Neural cell (in vitro differentiated cells): ENCODE measurements at regions not wholly inside any gene's neighbourhood (a gene's known extent, or its start where the extent isn't known, plus 50 kb on each side); places are given as distances from the start of the nearest gene placed in this dataset.

Experiments used
- H2AFZ ChIP-seq: fragments of 200-600, 300-800 bp; sonication (generic), shearing (Covaris generic); 2 replicates; pipeline ENCODE4 v1.6.0; 2014; ENCODE audit warnings: low read depth, mild to moderate bottlenecking, antibody characterized with exemption, low read length, moderate library complexity
- H3F3A ChIP-seq: fragments of 200-600 bp; shearing (Covaris generic); 2 replicates; pipeline ENCODE4 v1.6.1; 2016; ENCODE audit warnings: mild to moderate bottlenecking, moderate library complexity, mixed read lengths, antibody characterized with exemption, low read length; ENCODE audit not compliant: insufficient read depth, poor library complexity, severe bottlenecking
- H3K27ac ChIP-seq: fragments of 200-600, 300-800 bp; sonication (generic), shearing (Covaris generic); 2 replicates; pipeline ENCODE4 v1.5.1; 2014; ENCODE audit warnings: mild to moderate bottlenecking, low read length, moderate library complexity
- H3K27me3 ChIP-seq: fragments of 300-800, 200-600 bp; sonication (generic), shearing (Covaris generic); 2 replicates; pipeline ENCODE4 v1.6.0; 2014; ENCODE audit warnings: mild to moderate bottlenecking, low read depth, low read length, moderate library complexity; ENCODE audit not compliant: insufficient read depth
- H3K36me3 ChIP-seq: fragments of 300-800, 200-600 bp; sonication (generic), shearing (Covaris generic); 2 replicates; pipeline ENCODE4 v1.5.1; 2014; ENCODE audit warnings: mild to moderate bottlenecking, antibody characterized with exemption, low read length, moderate library complexity; ENCODE audit not compliant: insufficient read depth
- H3K4me2 ChIP-seq: fragments of 300-800, 200-600 bp; sonication (generic), shearing (Covaris generic); 2 replicates; pipeline ENCODE4 v1.6.0; 2014; ENCODE audit warnings: mild to moderate bottlenecking, low read length
- H3K4me3 ChIP-seq: fragments of 300-800, 200-600 bp; sonication (generic), shearing (Covaris generic); 2 replicates; pipeline ENCODE4 v1.5.1; 2014; ENCODE audit warnings: mild to moderate bottlenecking, low read length, moderate library complexity
- H3K79me2 ChIP-seq: fragments of 200-600 bp; shearing (Covaris generic); replicated peaks from 2 replicates; pipeline ENCODE4 v1.6.0; 2014; ENCODE audit warnings: mild to moderate bottlenecking, low read length, moderate library complexity; ENCODE audit not compliant: insufficient read depth
- H3K9ac ChIP-seq: fragments of 300-800, 200-600 bp; sonication (generic), shearing (Covaris generic); 2 replicates; pipeline ENCODE4 v1.6.1; 2016; ENCODE audit warnings: mild to moderate bottlenecking, low read length, mixed read lengths
- H3K9me2 ChIP-seq: fragments of 200-600 bp; shearing (Covaris generic); 2 replicates; pipeline ENCODE4 v1.6.1; 2016; ENCODE audit warnings: mild to moderate bottlenecking, low read length, mixed read lengths; ENCODE audit not compliant: insufficient read depth
- H3K9me3 ChIP-seq: fragments of 200-600, 300-800 bp; sonication (generic), shearing (Covaris generic); 2 replicates; pipeline ENCODE4 v1.6.1; 2016; ENCODE audit warnings: mild to moderate bottlenecking, mixed run types, low read length, moderate library complexity, mixed read lengths
- H4K20me1 ChIP-seq: fragments of 200-600 bp; shearing (Covaris generic); 2 replicates; pipeline ENCODE4 v1.6.1; 2016; ENCODE audit warnings: mild to moderate bottlenecking, mixed run types; ENCODE audit not compliant: insufficient read depth
- EP300 ChIP-seq: fragments of 450-650 bp; conservative IDR thresholded peaks from 2 replicates; pipeline ENCODE4 v1.6.1; 2014; ENCODE audit warnings: antibody characterized with exemption, mild to moderate bottlenecking, moderate library complexity; ENCODE audit not compliant: poor library complexity, severe bottlenecking
- EZH2 ChIP-seq: fragments of 200-600, 300-800 bp; shearing (Covaris generic), sonication (generic); IDR thresholded peaks from 2 replicates; pipeline ENCODE4 v1.6.1; 2014; ENCODE audit warnings: antibody characterized with exemption, low read length, borderline replicate concordance, mild to moderate bottlenecking; ENCODE audit not compliant: insufficient read depth, poor library complexity, severe bottlenecking
- MXI1 ChIP-seq: fragments of 450-650 bp; conservative IDR thresholded peaks from 2 replicates; pipeline ENCODE4 v1.6.1; 2014; ENCODE audit warnings: antibody characterized with exemption, mild to moderate bottlenecking; ENCODE audit not compliant: poor library complexity, severe bottlenecking
- POLR2AphosphoS5 ChIP-seq: IDR thresholded peaks from 2 replicates; pipeline ENCODE4 v1.6.1; 2012
- RAD21 ChIP-seq: fragments of 450-650 bp; conservative IDR thresholded peaks from 2 replicates; pipeline ENCODE4 v1.6.1; 2014; ENCODE audit warnings: antibody characterized with exemption, mild to moderate bottlenecking, moderate library complexity
- SMC3 ChIP-seq: fragments of 450-650 bp; conservative IDR thresholded peaks from 2 replicates; pipeline ENCODE4 v1.6.1; 2014; ENCODE audit warnings: antibody characterized with exemption, mild to moderate bottlenecking, moderate library complexity; ENCODE audit not compliant: poor library complexity
- TAF1 ChIP-seq: IDR thresholded peaks from 2 replicates; pipeline ENCODE4 v1.6.1; 2012; ENCODE audit warnings: low read depth
- TF ChIP-seq, protein P1 (sequence below): fragments of 450-650 bp; IDR thresholded peaks from 2 replicates; pipeline ENCODE4 v1.5.1; 2014; ENCODE audit warnings: antibody characterized with exemption, mild to moderate bottlenecking, moderate library complexity; ENCODE audit not compliant: poor library complexity, severe bottlenecking
- TF ChIP-seq, protein P2 (sequence below): IDR thresholded peaks from 2 replicates; pipeline ENCODE4 v1.6.1; 2012; ENCODE audit warnings: borderline replicate concordance

DNA sequence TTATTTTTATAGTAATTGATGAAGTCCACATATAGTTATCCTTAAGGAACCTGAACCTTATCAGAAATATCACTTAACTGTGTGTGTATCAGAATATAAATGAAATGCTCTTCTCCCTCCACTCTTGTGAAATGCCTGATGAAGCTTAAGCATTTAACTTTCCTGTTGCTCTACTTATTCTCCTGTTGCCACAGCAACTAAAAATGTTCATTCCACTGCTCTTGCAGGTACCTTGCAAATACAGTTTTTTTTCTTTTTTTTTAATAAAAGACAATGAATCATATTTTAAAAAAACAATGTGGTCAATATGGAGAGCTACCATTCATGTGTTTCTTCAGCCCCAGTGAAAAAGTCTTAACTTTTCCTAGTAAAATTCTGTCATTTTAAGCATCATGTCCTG lies 210.3 kb downstream of the RFPL4B start:
- Histone ChIP-seq H4K20me1 (no peaks in the 10 kb centered on the region), H3K4me3 (no peak overlapping the region), H2AFZ (no peak overlapping the region), H3F3A (no peaks in the 10 kb centered on the region), H3K9me3 (no peaks in the 10 kb centered on the region), H3K27ac (no peak overlapping the region), H3K79me2 (no peaks in the 10 kb centered on the region), H3K9me2 (no peaks in the 10 kb centered on the region), H3K36me3 (no peaks in the 10 kb centered on the region), H3K9ac (no peak overlapping the region), H3K4me2 (no peak overlapping the region), H3K27me3 (no peaks in the 10 kb centered on the region)
- TF ChIP-seq RAD21 (no peak), EP300 (no peak), EZH2 (no peak), POLR2AphosphoS5 (no peak), SMC3 (no peak), MXI1 (no peak), TAF1 (no peak)
- TF ChIP-seq, protein P1, sequence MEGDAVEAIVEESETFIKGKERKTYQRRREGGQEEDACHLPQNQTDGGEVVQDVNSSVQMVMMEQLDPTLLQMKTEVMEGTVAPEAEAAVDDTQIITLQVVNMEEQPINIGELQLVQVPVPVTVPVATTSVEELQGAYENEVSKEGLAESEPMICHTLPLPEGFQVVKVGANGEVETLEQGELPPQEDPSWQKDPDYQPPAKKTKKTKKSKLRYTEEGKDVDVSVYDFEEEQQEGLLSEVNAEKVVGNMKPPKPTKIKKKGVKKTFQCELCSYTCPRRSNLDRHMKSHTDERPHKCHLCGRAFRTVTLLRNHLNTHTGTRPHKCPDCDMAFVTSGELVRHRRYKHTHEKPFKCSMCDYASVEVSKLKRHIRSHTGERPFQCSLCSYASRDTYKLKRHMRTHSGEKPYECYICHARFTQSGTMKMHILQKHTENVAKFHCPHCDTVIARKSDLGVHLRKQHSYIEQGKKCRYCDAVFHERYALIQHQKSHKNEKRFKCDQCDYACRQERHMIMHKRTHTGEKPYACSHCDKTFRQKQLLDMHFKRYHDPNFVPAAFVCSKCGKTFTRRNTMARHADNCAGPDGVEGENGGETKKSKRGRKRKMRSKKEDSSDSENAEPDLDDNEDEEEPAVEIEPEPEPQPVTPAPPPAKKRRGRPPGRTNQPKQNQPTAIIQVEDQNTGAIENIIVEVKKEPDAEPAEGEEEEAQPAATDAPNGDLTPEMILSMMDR = no peak
- TF ChIP-seq, protein P2, sequence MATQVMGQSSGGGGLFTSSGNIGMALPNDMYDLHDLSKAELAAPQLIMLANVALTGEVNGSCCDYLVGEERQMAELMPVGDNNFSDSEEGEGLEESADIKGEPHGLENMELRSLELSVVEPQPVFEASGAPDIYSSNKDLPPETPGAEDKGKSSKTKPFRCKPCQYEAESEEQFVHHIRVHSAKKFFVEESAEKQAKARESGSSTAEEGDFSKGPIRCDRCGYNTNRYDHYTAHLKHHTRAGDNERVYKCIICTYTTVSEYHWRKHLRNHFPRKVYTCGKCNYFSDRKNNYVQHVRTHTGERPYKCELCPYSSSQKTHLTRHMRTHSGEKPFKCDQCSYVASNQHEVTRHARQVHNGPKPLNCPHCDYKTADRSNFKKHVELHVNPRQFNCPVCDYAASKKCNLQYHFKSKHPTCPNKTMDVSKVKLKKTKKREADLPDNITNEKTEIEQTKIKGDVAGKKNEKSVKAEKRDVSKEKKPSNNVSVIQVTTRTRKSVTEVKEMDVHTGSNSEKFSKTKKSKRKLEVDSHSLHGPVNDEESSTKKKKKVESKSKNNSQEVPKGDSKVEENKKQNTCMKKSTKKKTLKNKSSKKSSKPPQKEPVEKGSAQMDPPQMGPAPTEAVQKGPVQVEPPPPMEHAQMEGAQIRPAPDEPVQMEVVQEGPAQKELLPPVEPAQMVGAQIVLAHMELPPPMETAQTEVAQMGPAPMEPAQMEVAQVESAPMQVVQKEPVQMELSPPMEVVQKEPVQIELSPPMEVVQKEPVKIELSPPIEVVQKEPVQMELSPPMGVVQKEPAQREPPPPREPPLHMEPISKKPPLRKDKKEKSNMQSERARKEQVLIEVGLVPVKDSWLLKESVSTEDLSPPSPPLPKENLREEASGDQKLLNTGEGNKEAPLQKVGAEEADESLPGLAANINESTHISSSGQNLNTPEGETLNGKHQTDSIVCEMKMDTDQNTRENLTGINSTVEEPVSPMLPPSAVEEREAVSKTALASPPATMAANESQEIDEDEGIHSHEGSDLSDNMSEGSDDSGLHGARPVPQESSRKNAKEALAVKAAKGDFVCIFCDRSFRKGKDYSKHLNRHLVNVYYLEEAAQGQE = no peak

DNA sequence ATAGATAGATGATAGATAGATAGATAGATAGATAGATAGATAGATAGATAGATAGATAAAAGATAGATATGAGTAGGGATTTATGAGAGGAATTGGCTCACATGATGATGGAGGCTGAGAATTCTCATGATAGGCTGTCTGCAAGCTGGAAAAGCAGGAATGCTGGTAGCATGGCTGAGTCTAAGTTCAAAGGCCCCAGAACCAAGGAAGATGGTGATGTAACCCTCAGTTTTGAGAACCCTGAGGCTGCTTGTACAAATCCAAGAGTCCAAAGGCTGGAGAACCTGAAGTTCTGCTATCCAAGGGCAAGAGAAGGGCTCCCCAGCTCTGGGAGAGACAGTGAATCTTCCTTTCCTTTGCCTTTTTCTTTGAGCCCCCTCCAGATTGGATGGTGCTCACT lies 210.8 kb downstream of the RFPL4B start:
- no peaks in the 10 kb centered on the region for H3F3A ChIP-seq
- no peak overlapping the region for H3K27ac ChIP-seq
- H3K36me3 ChIP-seq = no peaks in the 10 kb centered on the region
- TF ChIP-seq TAF1 = no peak
- no peak for TF ChIP-seq EZH2
- TF ChIP-seq SMC3 = no peak
- TF ChIP-seq POLR2AphosphoS5 = no peak
- H3K4me2 ChIP-seq = no peak overlapping the region
- H3K9me2 ChIP-seq = no peaks in the 10 kb centered on the region
- H4K20me1 ChIP-seq = no peaks in the 10 kb centered on the region
- H3K9ac ChIP-seq = no peak overlapping the region
- H3K79me2 ChIP-seq = no peaks in the 10 kb centered on the region
- no peak overlapping the region for H2AFZ ChIP-seq
- no peaks in the 10 kb centered on the region for H3K27me3 ChIP-seq
- no peak overlapping the region for H3K4me3 ChIP-seq
- no peaks in the 10 kb centered on the region for H3K9me3 ChIP-seq

DNA sequence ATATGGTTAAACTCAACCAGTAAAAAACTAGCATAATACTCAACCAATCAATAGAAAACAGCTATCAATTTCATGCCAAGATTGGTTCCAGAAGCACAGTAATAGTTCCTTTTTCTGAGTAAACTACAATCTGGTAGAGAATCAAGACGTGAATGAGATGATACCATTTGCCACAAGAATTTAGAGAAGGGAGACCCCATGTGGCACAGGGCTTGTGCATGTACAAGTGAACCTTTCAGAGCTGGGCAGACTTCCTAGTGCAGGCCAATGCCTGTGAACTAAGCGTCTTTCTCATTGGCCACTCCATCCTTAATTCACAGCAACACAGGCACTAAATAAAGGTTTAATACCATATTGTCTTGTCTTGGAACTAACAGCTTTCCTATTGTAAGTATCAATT lies 213.5 kb downstream of the RFPL4B start:
- H3K79me2 ChIP-seq = no peaks in the 10 kb centered on the region
- H3K4me3 ChIP-seq = no peak overlapping the region
- no peaks in the 10 kb centered on the region for H3K9me2 ChIP-seq
- H4K20me1 ChIP-seq = no peaks in the 10 kb centered on the region
- no peaks in the 10 kb centered on the region for H3K9me3 ChIP-seq
- H3K4me2 ChIP-seq = no peak overlapping the region
- no peak overlapping the region for H3K27ac ChIP-seq
- H3K9ac ChIP-seq = no peak overlapping the region
- no peaks in the 10 kb centered on the region for H3K36me3 ChIP-seq
- no peaks in the 10 kb centered on the region for H3K27me3 ChIP-seq
- no peaks in the 10 kb centered on the region for H3F3A ChIP-seq
- TF ChIP-seq EZH2 (no peak), RAD21 (no peak), EP300 (no peak), SMC3 (no peak)
- TF ChIP-seq, protein P1 = no peak
- no peak overlapping the region for H2AFZ ChIP-seq
